ENCODE measurements at regions not wholly inside any gene's neighbourhood (a gene's known extent, or its start where the extent isn't known, plus 50 kb on each side); places are given as distances from the start of the nearest gene placed in this dataset.

- Histone ChIP-seq H3K27me3 (ENCODE audit: control insufficient read depth, insufficient read depth, low read length) (no peaks in the 10 kb centered on the region), H3K36me3 (ENCODE audit: control insufficient read depth, insufficient read depth, low read length) (no peaks in the 10 kb centered on the region), H3K4me3 (ENCODE audit: low read depth, low read length) (no peak overlapping the region)
- CTCF ChIA-PET: interaction anchor here (1.3 kb wide), 1 partner anchor 11 kb away, joined by 3 read pairs; no protein-coding TSS in a partner anchor
- no peak for TF ChIP-seq CTCF (IDR thresholded peaks at IDR 0.05; ENCODE audit: insufficient read depth, low read depth, low read length)
- no peak for DNase-seq (ENCODE audit: low read depth)
- POLR2A ChIA-PET: interaction anchor here (0.6 kb wide), 1 partner anchor 1730 kb away, joined by 10 read pairs; no protein-coding TSS in a partner anchor
Observed at GRCh38 chr2:219958941-219959340, 331.5 kb downstream of the SLC4A3 start.

- TF ChIP-seq CTCF (IDR thresholded peaks at IDR 0.05; ENCODE audit: insufficient read depth, low read depth, low read length): no peak
- ChIA-PET CTCF (interaction anchor here (1.2 kb wide), 1 partner anchor 12 kb away, joined by 4 read pairs; no protein-coding TSS in a partner anchor), POLR2A (interaction anchor here (0.6 kb wide), 1 partner anchor 1729 kb away, joined by 10 read pairs; no protein-coding TSS in a partner anchor)
- no peaks in the 10 kb centered on the region for H3K27me3 ChIP-seq (ENCODE audit: control insufficient read depth, insufficient read depth, low read length)
- no peak overlapping the region for H3K4me3 ChIP-seq (ENCODE audit: low read depth, low read length)
- H3K36me3 ChIP-seq (ENCODE audit: control insufficient read depth, insufficient read depth, low read length): no peaks in the 10 kb centered on the region
- no peak for DNase-seq (ENCODE audit: low read depth)
Observed at GRCh38 chr2:219959471-219959870, 332.0 kb downstream of the SLC4A3 start.

GRCh38 chr2:219961947-219962498 is 334.6 kb downstream of the SLC4A3 start:
- no peak for DNase-seq (ENCODE audit: low read depth)
- POLR2A ChIA-PET: no interaction called here
- CTCF ChIA-PET: interaction anchor here (0.6 to 2.9 kb wide), 3 partner anchors 14 to 16 kb away, joined by 3 to 6 read pairs (median 5); no protein-coding TSS in a partner anchor
- no peak overlapping the region for H3K4me3 ChIP-seq (ENCODE audit: low read depth, low read length)
- no peaks in the 10 kb centered on the region for H3K36me3 ChIP-seq (ENCODE audit: control insufficient read depth, insufficient read depth, low read length)
- TF ChIP-seq CTCF (IDR thresholded peaks at IDR 0.05; ENCODE audit: insufficient read depth, low read depth, low read length): no peak
- no peaks in the 10 kb centered on the region for H3K27me3 ChIP-seq (ENCODE audit: control insufficient read depth, insufficient read depth, low read length)

GRCh38 chr2:219962801-219963200 is 335.4 kb downstream of the SLC4A3 start:
- no peak for DNase-seq (ENCODE audit: low read depth)
- H3K36me3 ChIP-seq (ENCODE audit: control insufficient read depth, insufficient read depth, low read length): no peaks in the 10 kb centered on the region
- H3K27me3 ChIP-seq (ENCODE audit: control insufficient read depth, insufficient read depth, low read length): no peaks in the 10 kb centered on the region
- no peak for TF ChIP-seq CTCF (IDR thresholded peaks at IDR 0.05; ENCODE audit: insufficient read depth, low read depth, low read length)
- ChIA-PET CTCF (interaction anchor here (0.6 to 2.9 kb wide), 4 partner anchors 12 to 15 kb away, joined by 3 to 6 read pairs (median 4); no protein-coding TSS in a partner anchor), POLR2A (no interaction called here)
- H3K4me3 ChIP-seq (ENCODE audit: low read depth, low read length): no peak overlapping the region

GRCh38 chr2:219965287-219966194 is 338.1 kb downstream of the SLC4A3 start:
- no peaks in the 10 kb centered on the region for H3K27me3 ChIP-seq (ENCODE audit: control insufficient read depth, insufficient read depth, low read length)
- H3K4me3 ChIP-seq (ENCODE audit: low read depth, low read length): no peak overlapping the region
- TF ChIP-seq CTCF (IDR thresholded peaks at IDR 0.05; ENCODE audit: insufficient read depth, low read depth, low read length): no peak
- ChIA-PET POLR2A (no interaction called here), CTCF (no interaction called here)
- DNase-seq (ENCODE audit: low read depth): no peak
- no peaks in the 10 kb centered on the region for H3K36me3 ChIP-seq (ENCODE audit: control insufficient read depth, insufficient read depth, low read length)
